Nephron (organoid): ENCODE measurements at regions not wholly inside any gene's neighbourhood (a gene's known extent, or its start where the extent isn't known, plus 50 kb on each side); places are given as distances from the start of the nearest gene placed in this dataset.

ENCODE experiments used
- H3K27ac Mint-ChIP-seq, 3 experiments: 2 replicates each; pipeline ENCODE4 v1.8.0; 2020; ENCODE audit warnings: mixed read lengths in 3 of 3, mild to moderate bottlenecking in 2 of 3, moderate library complexity in 1 of 3
- H3K27me3 Mint-ChIP-seq: 2 replicates; pipeline ENCODE4 v1.8.0; 2021; ENCODE audit warnings: low read depth, mild to moderate bottlenecking, moderate library complexity, mixed read lengths
- H3K36me3 Mint-ChIP-seq: 2 replicates; pipeline ENCODE4 v1.8.0; 2020; ENCODE audit warnings: low read depth, mixed read lengths
- H3K4me1 Mint-ChIP-seq: 2 replicates; pipeline ENCODE4 v1.8.0; 2020; ENCODE audit warnings: mixed read lengths
- H3K4me3 Mint-ChIP-seq, 3 experiments: 2 replicates each; pipeline ENCODE4 v1.8.0; 2020; ENCODE audit warnings: mild to moderate bottlenecking in 3 of 3, mixed read lengths in 3 of 3, moderate library complexity in 2 of 3
- H3K9me3 Mint-ChIP-seq: 2 replicates; pipeline ENCODE4 v1.8.0; 2020; ENCODE audit warnings: mixed read lengths
- CTCF ChIP-seq, 3 experiments: fragments of 200-600 bp; sonication (generic); IDR thresholded peaks; one replicate each; pipeline ENCODE4 v1.5.0; 2021; ENCODE audit warnings: antibody characterized with exemption in 3 of 3; ENCODE audit not compliant: unreplicated experiment in 3 of 3

GRCh38 chr2:215615067-215615802, 179.4 kb upstream of the FN1 start:
- TF ChIP-seq CTCF (IDR thresholded peaks at IDR 0.05; ENCODE audit: unreplicated experiment in 3 of 3) = no peak
- Mint-ChIP-seq H3K4me1 (peaks cover 29% of the 10 kb centered on the region), H3K36me3 (no peaks in the 10 kb centered on the region), H3K27ac (peak overlapping the region in 1 of 3 experiments; percentile 31), H3K9me3 (no peaks in the 10 kb centered on the region), H3K4me3 (no peak overlapping the region), H3K27me3 (no peaks in the 10 kb centered on the region)

- H3K9me3 Mint-ChIP-seq = no peaks in the 10 kb centered on the region
- H3K36me3 Mint-ChIP-seq = no peaks in the 10 kb centered on the region
- H3K4me1 Mint-ChIP-seq = peaks cover 21% of the 10 kb centered on the region
- no peak for TF ChIP-seq CTCF (IDR thresholded peaks at IDR 0.05; ENCODE audit: unreplicated experiment in 3 of 3)
- H3K27me3 Mint-ChIP-seq = no peaks in the 10 kb centered on the region
- H3K4me3 Mint-ChIP-seq = no peak overlapping the region
- peak overlapping the region in 2 of 3 experiments; percentile 39 to 42 for H3K27ac Mint-ChIP-seq
Measured at GRCh38 chr2:215614296-215614695, 178.4 kb upstream of the FN1 start.

GRCh38 chr2:215613888-215614287, 178.0 kb upstream of the FN1 start:
- H3K9me3 Mint-ChIP-seq = no peaks in the 10 kb centered on the region
- TF ChIP-seq CTCF (IDR thresholded peaks at IDR 0.05; ENCODE audit: unreplicated experiment in 3 of 3) = no peak
- no peak overlapping the region for H3K4me3 Mint-ChIP-seq
- no peaks in the 10 kb centered on the region for H3K36me3 Mint-ChIP-seq
- H3K27me3 Mint-ChIP-seq = no peaks in the 10 kb centered on the region
- H3K27ac Mint-ChIP-seq = peak overlapping the region in 1 of 3 experiments; percentile 42
- peaks cover 17% of the 10 kb centered on the region for H3K4me1 Mint-ChIP-seq

GRCh38 chr2:215613280-215613679, 177.4 kb upstream of the FN1 start:
- no peaks in the 10 kb centered on the region for H3K27me3 Mint-ChIP-seq
- no peak overlapping the region for H3K4me3 Mint-ChIP-seq
- no peak overlapping the region for H3K27ac Mint-ChIP-seq

GRCh38 chr2:215612786-215613185, 176.9 kb upstream of the FN1 start:
- Mint-ChIP-seq H3K4me1 (peaks cover 10% of the 10 kb centered on the region), H3K27ac (no peak overlapping the region), H3K27me3 (no peaks in the 10 kb centered on the region), H3K9me3 (no peaks in the 10 kb centered on the region), H3K4me3 (no peak overlapping the region), H3K36me3 (no peaks in the 10 kb centered on the region)
- TF ChIP-seq CTCF (IDR thresholded peaks at IDR 0.05; ENCODE audit: unreplicated experiment in 3 of 3) = no peak

More at GRCh38 chr2:215613280-215613679, 177.4 kb upstream of the FN1 start:
- Mint-ChIP-seq H3K9me3 (no peaks in the 10 kb centered on the region), H3K36me3 (no peaks in the 10 kb centered on the region), H3K4me1 (peaks cover 11% of the 10 kb centered on the region)
- no peak for TF ChIP-seq CTCF (IDR thresholded peaks at IDR 0.05; ENCODE audit: unreplicated experiment in 3 of 3)
